GM19397 (cell line): ENCODE measurements at regions not wholly inside any gene's neighbourhood (a gene's known extent, or its start where the extent isn't known, plus 50 kb on each side); places are given as distances from the start of the nearest gene placed in this dataset.
A peak's percentile ranks its signal among the peaks of the same experiment; 100 is the strongest.
"Not testable (repeated sequence)": the region's sequence is repeated elsewhere in the genome, so short reads cannot be mapped to it uniquely, and the experiment has no call there.

Experiments used
- ATAC-seq: cut with Tn5 transposase; IDR thresholded peaks from one replicate; pipeline ENCODE4 v1.9.1; 2021; ENCODE audit warnings: mild to moderate bottlenecking, moderate library complexity; ENCODE audit not compliant: unreplicated experiment

GRCh38 chr17:51434434-51435170 lies 174.3 kb downstream of the UTP18 start:
- no peak for ATAC-seq

DNA sequence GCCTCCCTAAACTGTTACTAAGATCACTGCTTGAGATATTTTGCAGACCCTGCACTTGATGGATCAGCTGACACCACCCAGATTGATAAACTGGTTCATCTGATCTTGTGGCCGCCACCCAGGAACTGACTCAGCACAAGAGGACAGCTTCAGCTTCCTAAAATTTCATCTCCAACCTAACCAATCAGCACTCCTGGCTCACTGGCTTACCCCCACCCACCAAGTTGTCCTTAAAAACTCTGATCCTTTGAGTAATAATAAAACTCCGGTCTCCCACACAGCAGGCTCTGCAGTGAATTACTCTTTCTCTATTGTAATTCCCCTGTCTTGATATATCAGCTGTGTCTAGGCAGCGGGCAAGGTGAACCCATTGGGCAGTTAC lies 174.8 kb downstream of the UTP18 start:
- ATAC-seq: no peak

DNA sequence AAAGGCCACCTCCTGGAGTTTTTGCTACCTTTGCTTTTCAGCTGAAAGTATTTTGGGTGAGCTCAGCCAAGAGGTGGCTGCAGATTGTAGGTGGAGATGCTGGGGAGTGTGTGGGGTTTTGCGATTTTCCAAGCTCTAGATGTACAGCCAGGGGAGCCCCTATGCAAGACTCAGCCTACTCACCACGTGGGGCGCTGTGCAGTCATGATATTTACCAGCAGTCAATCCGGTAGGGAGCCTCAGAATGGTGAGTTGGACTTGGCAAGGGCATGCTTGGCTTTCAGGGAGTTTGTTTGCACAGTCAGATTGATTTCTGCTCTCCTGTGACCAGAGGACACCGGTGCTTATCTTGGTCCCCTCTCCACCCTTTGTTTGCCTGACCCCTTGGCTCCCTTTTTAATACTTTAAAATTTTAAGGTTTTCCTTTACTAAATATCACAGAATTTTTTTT lies 175.3 kb downstream of the UTP18 start:
- no peak for ATAC-seq

GRCh38 chr17:51439395-51440229 lies 179.3 kb downstream of the UTP18 start:
- ATAC-seq: no peak

DNA sequence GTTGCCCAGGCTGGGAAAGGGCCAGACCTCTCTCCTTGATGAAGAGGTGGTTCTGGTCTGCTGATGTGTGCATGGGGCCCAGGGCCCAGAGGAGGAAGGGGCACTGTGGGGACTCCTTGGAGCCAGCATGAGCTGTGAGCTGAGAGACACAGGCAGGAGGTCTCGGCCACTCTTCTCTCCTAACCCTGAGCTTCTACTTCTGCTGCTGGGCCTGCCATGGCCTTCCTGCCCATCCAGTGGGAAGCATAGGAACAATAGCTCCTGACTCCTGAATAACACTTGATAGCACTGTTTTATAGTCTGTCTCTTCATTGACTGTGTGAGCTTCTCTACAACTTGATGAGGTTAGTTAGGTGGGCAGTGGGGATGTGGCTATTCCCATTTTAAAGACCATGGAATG lies 181.1 kb downstream of the UTP18 start:
- no peak for ATAC-seq

DNA sequence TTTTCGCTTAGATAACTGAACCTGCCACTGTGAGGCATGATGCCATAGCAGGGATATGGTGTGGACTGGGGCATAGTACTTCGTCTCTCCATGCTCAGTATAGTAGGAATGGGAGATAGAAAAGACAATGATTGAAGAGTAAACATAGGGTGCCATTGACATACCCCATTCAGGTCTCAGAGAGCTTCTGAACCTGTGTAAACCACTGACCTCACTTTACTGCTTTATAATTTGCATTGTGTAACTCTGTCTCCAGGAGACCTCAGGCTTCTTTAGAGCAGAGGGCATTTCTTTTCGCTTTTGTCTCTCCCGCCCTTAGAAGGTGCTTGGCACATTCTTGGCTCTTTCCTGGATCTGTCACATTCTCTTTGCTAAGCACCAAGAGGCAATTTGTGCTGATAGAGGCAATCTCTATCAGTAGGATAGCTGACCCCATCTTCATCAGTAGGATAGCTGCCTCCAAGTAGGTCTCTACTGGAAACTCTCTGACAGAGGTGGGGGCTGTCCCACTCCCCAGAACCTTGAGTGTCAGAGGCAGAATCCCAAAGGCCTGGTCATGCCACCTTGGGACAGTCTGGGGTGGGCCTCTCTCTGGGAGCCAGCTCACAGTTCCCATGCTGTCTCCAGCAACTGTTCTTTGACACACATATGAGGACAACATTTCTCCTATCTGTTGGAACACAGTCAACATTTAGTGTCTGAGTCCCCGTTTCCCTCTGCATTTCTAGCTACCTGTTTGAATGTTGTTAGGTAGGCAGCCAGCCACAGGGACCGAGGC lies 181.9 kb downstream of the UTP18 start:
- no peak for ATAC-seq

GRCh38 chr17:51443646-51444045 lies 183.3 kb downstream of the UTP18 start:
- ATAC-seq: no peak

GRCh38 chr17:51445946-51446345 lies 185.6 kb downstream of the UTP18 start:
- no peak for ATAC-seq

GRCh38 chr17:51454456-51454978 lies 194.2 kb downstream of the UTP18 start:
- no peak for ATAC-seq

DNA sequence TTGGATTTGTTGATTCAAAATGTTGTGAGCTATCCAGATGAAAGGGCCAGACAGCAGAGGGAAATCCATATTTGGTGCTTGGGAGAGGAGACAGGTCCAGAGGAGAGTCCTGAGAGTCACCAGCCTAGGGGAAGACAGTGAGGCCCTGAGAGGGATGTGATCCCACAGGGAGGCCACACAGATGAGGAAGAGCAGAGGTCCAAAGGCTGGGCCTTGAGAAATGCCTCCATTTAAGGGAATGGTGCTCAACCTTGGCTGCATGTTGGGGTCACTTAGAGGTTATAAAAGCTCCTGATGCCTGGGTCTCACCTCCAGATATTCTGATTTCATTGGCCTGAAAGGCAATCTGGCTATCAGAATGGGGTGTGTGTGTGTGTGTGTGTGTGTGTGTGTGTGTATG lies 194.9 kb downstream of the UTP18 start:
- ATAC-seq: no peak

- ATAC-seq: no peak
Observed at GRCh38 chr17:51455931-51456330, 195.6 kb downstream of the UTP18 start.

DNA sequence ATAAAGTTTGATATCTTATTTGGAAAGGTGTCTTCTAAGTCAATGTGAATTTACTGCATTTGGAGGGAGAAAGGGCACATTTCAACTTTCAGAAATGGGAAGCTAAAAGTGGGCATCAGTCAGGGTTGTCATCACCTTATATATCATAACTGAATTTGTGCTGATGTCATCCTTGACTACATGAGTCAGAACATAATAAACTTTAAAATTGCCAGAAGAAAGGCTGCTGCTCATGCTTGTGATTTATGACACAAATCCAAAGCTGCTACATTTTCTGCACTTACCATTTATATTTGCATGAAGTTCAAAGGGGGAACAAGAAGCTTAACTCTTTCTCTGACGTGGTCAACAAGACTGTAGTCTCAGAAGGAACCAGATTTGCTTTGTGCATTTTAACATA lies 196.6 kb downstream of the UTP18 start:
- no peak for ATAC-seq

- peak; percentile 68 for ATAC-seq
Observed at GRCh38 chr17:51461578-51462004, 201.2 kb downstream of the UTP18 start.

DNA sequence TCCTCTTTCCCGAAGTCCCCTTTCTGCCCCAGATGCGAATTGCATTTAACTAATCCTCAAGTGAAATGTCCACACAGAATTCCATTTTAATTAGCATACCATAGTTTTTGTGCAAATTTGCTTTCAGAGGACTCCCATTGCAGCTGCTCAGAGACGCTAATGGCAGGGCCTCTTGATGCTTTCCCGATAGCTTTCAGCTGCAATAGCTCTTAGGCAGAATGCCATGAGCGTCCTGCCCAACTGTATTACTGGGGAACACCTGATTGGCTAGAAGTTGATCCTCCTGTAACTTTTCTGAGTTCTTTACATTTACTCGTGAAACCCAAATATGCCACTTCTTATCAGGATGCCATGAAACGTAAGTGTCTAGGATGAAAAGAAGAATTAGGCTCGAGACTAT lies 203.0 kb downstream of the UTP18 start:
- no peak for ATAC-seq

DNA sequence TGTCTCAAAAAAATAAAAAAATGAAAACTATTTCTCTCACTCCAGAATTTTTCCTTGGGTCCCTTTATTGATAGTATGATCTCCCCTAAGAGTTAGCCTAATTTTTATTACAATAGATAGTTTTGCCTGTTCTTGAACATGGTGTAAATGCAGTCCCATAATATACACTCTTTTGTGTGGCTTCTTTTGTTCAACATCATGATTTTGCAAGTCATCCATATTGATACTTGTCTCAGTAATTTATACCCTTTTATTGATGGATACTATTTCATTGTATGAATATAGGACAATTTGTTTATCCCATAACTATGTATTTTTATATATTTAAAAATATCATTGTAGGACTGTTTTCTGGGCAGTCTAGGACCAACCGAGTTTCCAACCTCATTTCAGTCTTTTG lies 207.0 kb downstream of the UTP18 start:
- ATAC-seq: no peak

DNA sequence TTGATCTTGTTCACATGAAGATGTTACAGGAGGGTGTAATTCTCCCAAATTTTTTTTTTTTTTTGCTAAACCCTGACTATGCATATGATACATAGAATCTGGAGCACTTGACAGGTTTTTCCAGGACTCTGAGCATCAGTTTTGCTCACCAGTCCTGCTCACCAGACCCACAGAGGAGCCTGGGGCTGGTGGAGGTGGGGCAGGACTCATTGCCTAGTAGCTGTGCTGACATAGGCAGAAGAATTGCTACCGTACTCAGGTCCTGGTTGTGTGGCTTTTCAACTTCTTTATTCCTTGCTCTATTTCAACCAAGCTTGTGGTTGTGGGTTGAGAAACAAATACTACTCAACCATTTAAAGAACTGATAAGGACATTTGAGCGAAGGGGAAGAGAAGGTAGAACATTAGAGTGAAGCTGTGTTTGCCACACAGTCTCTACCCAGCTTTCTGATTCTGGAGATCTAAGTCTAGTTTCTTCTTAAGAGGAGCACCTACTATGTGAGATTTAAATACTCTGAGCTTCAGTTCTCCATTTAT lies 212.4 kb downstream of the UTP18 start:
- no peak for ATAC-seq

GRCh38 chr17:51474764-51475163 lies 214.4 kb downstream of the UTP18 start:
- ATAC-seq: no peak

DNA sequence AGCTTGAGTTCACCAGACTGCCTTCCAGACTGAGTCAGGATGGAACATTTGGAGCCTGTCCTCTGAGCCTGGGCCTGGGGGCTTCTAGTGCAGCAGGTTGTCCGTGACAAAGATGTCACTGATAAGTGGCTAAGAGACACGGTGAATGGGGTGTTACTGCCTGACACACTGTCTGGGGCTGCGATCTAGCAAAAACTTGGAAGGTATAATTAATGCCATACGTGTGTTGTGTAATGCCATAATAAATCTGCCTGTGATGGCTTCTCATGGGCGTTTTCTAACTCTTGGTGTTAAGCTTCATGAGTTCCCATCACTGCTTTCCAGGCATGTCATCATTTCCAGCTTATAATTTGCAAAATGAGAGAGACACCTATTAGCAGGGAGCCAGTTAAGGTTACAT lies 215.4 kb downstream of the UTP18 start:
- ATAC-seq: no peak

DNA sequence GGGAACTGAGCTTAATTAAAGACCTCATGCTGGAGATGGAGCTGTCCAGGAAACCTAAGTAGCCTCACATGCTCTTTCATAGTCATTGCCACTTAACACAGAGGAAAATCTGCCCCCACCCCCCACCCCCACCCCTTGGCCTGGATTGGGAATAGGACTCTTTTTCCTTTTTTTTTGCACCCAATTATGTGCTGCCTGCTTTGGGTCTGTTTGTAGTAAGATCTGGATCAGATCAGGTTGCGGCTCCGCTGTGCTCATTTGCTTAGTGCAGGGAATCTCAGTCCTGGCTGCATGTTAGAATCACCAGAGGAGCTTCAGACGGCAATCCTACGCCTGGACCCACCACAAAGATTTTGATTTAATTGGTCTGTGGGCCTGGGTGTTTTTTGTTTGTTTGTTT lies 219.0 kb downstream of the UTP18 start:
- ATAC-seq: no peak

- no peak for ATAC-seq
Observed at GRCh38 chr17:51481370-51481769, 221.0 kb downstream of the UTP18 start.

DNA sequence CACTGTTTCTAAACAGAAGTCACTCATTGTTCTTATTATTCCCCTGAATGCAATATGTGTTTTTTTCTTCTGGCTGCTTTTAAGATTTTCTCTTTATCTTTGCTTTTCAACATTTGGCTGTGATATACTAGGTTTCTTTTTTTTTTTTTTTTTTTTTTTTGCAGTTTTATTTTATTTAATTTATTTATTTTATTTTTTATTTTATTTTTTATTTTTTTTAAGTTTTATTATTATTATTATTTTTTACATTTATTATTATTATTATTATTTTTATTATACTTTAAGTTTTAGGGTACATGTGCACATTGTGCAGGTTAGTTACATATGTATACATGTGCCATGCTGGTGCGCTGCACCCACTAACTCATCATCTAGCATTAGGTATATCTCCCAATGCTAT lies 221.9 kb downstream of the UTP18 start:
- ATAC-seq: not testable (repeated sequence)
